ELF-1 (cell line): ENCODE measurements at regions not wholly inside any gene's neighbourhood (a gene's known extent, or its start where the extent isn't known, plus 50 kb on each side); places are given as distances from the start of the nearest gene placed in this dataset.
"Not testable (repeated sequence)": the region's sequence is repeated elsewhere in the genome, so short reads cannot be mapped to it uniquely, and the experiment has no call there.

Experiments used
- DNase-seq: peaks from one replicate; pipeline ENCODE4 v3.0.0-alpha.2; 2016; ENCODE audit warnings: low read depth, low spot score

DNA sequence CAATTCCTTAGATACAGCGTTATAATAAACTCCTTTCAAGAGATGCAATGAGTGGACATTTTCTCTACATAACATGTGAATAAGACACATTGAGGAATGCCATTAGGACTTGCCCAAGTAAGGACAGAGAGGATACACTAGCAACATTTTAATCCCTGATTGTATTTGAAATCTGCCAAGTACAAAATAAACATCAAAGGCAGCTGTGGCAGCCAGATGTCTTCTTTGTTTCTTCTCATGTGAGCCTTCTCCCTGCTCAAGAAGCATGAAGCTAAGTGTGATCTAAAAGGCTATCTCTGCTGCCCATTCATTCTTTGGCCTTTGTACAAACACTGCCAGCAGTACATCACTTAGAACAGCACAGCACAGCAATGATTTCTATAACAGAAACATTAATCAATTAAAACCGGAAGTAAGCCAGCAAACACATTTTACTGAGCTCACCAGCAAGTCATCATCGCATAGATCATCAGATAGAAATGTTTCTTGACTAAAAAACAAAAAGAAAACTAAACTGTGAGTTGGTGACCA lies 364.0 kb downstream of the CNTN6 start:
- no peak for DNase-seq

GRCh38 chr3:1462371-1462770 lies 369.5 kb downstream of the CNTN6 start:
- DNase-seq: no peak

DNA sequence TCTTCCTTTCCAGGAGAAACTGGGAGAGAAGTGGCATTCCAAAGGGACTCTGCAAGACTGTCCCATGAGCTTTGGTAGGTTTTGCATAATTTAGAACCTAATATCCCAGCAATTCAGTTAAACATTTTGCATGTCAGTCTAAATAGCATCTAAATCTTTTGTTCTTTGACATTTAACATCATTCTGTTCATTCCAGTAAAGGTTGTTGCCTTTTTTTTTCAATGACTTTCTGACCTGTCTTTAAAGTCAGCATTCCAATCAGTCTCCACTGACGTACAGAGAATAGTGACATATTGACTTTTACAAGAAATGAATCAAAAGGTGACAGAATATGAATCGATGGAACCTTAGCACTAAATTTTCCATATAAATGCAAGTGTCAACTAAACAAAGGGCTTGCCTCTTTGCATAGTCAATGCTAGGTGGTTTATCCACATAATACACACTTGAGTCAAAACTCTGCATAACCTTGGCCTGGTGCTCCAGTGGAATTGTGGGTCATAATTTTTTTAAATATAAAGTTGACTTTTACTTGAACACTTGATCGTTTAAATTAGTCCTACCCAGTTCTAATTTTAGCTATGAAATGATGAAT lies 370.1 kb downstream of the CNTN6 start:
- no peak for DNase-seq

DNA sequence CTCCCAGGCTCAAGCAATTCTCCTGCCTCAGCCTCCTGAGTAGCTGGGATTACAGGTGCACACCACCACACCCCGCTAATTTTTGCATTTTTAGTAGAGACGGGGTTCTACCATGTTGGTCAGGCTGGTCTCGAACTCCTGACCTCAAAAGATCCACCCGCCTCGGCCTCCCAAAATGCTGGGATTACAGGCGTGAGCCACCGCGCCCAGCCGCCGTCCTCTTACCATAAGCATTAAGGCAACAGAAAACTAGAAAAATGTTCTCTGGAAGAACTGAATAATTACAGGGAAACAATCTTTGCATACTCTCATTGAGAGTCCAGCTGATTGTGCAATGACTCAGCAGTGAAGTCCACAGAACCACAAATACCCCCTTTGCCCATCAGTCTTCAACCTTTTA lies 372.3 kb downstream of the CNTN6 start:
- not testable (repeated sequence) for DNase-seq

DNA sequence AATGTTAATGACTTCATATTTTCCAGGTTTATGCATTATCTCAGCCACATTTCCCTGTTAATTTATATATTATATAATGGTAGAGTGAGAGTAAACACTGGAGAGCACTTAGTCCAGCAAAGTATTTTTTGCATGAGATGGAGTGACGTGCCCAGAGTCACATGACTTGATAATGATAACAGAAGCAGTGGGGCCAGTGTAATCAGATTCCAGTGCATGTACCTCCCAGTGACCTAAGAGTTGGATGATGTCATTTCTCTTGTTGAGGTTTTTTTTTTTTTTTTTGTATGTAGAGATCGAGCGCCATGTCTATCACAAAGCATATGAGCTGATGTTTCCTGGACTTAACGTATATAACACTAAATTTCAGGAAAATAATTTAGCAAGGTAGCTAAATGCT lies 375.3 kb downstream of the CNTN6 start:
- DNase-seq: no peak

DNA sequence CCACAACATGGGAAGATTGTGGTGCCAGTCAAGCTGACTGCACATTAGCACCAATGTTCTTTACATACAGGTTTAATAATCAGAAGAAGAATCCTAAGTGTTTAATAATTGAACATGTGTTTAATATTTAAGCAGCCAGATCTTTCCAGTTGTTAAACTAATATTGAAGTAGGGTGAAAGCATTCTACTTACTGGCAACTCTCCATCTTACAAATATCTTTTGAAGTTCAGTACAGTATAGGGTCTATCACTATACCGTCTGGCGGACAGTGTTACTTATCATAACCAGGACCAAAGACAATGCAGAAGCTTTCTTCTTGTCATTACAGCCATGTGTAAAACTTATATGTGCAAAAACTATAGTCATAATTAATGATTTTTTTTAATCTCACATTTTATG lies 376.4 kb downstream of the CNTN6 start:
- no peak for DNase-seq

- no peak for DNase-seq
Measured at GRCh38 chr3:1469687-1470086, 376.9 kb downstream of the CNTN6 start.

DNA sequence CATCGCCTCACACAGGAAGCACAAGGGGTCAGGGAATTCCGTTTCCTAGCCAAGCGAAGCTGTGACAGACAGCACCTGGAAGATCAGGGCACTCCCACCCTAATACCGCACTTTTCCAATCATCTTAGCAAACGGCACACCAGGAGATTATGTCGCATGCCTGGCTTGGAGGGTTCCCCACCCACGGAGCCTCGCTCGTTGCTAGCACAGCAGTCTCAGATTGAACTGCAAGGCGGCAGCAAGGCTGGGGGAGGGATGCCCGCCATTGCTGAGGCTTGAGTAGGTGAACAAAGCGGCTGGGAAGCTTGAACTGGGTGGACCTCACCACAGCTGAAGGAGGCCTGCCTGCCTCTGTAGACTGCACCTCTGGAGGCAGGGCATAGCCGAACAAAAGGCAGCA lies 384.8 kb downstream of the CNTN6 start:
- DNase-seq: no peak

DNA sequence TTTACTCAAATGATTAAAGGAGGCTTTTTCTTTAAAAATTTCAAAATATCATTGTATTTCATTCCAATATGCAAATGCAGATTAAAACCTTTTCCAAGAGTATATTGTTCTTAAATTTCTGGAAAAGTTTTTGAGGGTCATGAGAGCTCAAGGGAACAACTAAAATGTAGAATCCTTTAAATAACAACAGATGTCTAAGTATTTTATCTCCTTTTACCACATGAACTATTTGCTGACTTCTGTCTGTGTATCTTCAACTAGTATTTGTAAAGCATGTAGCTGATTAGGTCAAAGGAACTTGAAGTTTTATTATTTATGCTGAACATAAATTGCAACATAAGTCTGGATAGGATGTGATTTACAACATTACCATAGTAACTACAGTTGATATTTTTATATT lies 402.6 kb downstream of the CNTN6 start:
- DNase-seq: no peak

DNA sequence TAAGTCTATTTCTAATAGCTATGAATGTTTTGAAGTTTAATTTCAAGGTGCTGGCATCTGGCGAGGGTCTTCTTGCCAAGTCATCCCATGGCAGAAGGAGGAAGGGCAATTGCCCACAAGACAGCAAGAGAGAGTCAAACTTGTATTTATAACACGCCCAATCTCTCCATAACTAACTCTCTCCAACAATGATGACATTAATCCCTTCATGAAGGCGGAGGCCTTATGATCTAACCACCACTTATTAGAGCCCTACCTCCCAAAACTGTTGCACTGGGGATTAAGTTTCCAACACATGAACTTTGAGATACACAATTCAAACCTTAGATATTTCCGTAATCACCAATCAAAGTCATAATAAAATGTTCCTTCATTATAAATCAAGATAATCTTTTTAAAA lies 406.9 kb downstream of the CNTN6 start:
- DNase-seq: no peak

DNA sequence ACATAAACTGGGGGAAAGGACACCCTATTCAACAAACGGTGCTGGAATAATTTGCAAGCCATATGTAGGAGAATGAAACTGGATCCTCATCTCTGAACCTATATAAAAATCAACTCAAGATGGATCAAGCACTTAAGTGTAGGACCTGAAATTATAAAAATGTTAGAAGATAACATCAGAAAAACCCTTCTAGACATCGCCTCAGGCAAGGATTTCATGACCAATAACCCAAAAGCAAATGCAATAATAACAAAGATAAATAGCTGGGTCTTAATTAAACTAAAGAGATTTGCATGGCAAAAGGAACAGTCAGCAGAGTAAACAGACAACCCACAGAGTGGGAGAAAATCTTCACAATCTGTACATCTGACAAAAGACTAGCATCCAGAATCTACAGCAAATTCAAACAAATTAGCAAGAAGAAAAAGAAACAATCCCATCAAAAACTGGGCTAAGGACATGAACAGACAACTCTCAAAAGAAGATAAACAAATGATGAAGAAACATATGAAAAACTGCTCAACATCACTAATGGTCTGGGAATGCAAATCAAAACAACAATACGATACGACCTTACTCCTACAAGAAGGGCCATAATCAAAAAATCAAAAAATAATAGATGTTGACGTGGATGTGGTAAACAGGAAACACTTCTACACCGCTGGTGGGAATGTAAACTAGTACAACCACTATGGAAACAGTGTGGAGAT lies 408.7 kb downstream of the CNTN6 start:
- DNase-seq: no peak

DNA sequence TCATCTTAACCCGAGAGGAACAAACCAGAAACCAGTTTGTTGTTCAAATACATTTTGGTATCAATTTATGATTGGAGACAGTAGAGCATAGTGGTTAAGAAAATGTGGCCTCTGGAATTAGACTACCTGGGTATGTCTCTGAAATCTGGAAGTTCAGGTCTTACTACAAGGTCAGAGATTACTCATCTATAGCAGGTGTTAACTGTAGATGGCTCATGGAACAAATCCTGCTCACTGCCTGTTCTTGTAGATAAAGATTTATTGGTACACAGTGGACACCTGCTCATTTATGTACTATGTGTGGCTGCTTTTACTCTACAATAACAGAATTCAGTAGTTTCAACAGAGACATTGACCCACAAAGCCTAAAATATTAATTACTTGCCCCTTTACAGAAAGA lies 413.3 kb downstream of the CNTN6 start:
- DNase-seq: no peak

GRCh38 chr3:1513662-1514061 lies 420.8 kb downstream of the CNTN6 start:
- no peak for DNase-seq

GRCh38 chr3:1515882-1516281 lies 423.1 kb downstream of the CNTN6 start:
- no peak for DNase-seq

DNA sequence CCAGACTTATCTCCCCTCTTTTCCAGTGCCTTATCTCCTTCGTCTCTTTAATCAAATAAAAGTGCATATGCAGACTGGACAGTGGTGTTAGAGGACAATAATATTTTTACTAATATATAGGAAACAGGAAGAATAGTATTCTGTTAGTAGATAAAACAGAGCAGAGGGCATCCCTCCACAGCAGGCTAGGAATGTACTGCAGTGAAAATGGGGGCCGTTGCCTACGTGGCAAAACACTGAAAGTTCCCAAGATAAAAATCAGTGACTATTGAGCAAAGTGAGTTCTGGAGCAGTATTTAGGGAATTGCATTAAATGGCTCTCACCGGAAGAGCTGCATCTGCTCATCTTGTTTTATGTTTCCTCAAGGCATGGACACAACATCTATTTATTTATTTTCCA lies 435.0 kb downstream of the CNTN6 start:
- no peak for DNase-seq

DNA sequence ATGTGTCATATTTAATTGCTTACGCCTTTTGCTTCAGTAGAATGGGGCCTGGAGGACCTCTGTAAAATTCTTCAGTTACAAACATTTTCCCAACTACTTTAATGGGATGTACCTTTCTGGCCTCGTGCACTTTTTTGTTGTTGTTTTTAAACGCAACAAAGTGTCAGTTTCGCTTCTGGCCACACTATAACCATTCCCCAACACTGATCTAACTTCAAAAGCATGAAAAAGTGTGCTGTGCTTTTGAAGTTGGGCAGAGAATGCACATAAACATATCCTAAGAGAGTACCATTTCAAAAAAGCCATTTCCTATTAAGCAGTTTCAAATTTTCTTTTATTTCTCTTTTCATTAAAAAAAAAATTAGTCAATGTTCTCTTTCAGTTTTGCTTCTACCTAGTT lies 435.8 kb downstream of the CNTN6 start:
- no peak for DNase-seq

DNA sequence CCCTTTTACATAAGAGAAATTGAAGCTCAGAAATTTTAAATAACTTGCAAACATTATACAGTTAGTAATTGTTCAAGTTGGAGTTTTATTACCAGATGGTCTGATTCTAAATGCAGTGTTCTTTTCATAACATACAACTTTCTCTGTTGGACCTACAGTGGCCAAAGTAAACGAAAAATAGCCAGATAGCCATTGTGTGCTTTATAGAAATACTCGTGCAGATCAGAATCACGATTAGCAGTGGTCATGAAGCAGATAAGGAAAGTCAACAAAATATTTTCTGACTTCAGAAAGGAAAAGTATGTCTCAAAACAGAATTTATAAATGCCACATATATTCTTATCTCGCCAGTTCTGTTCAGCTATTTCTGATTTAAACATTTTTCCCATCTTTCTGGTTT lies 436.9 kb downstream of the CNTN6 start:
- DNase-seq: no peak

DNA sequence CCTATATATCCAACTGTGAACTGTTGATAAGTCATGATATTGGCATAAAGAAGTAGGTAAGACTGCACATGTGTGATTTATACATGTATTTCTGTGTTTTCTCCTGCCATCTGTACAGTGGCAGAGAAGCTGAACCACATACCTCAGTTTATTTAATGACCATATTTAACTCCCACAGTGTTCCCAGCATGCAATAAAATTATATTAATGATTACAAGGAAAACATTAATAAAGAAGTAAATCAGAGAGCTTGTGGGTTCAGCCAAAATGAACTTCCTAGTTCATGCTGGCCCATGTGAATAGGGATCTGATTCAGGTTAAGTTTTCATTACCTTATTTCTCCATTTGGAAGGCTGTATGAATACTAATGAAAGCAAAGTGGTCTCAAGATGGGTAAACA lies 439.2 kb downstream of the CNTN6 start:
- no peak for DNase-seq

GRCh38 chr3:1532935-1533606 lies 440.2 kb downstream of the CNTN6 start:
- DNase-seq: no peak

DNA sequence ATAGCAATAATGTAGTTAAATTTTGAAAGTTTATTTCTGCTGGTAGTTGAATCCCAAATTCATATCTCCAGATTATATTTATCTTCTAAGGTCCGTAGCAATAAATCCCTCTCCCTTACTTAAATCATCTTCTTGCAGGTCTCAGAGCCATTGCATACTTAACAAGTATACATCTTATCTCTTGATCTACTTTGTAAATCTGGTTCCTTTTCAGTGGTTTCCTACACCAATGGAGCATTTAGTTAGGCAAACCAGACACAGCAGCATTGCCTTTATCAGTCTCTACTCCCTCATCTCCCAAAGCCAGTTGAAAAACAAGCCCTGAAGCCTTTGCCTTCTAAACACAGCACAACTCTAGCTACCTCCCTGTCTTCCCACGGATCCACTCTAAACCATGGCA lies 440.9 kb downstream of the CNTN6 start:
- no peak for DNase-seq

DNA sequence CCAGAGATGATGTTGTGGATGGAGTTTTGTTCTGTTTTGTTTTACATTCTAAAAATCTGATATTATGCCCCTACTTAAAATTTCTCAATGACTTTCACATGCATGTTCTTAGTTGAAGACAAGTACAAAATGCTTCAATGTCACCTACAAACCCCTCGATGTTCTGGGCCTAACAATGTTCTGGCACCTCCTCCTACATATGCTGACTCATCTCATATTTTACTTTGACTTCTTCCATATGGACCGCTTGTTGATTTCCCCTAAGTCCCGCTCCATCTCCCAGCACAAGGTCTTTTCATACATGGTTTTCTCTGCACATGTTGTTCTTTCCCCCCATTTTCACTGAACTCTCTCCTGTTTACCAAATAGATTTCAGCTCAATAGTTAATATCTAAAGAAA lies 441.4 kb downstream of the CNTN6 start:
- no peak for DNase-seq

GRCh38 chr3:1535361-1535760 lies 442.5 kb downstream of the CNTN6 start:
- no peak for DNase-seq

DNA sequence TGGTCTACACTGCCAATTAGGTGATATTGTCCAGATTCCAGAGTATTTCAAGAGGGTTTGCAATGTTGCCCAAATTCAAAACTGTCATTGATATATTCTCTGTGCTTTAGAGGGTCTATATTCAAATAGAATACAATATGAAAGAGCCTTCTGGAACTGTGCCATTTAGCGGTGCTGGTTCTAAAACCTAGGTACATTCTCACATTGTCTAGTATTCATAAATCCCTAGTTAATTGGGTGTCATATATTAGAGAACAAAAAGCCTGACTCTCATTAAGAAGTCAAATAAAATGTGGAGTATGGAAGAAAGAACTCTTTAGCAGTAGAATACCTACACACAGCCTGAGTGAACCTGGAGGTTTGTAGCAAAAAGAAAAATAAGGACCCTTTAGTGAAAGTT lies 447.9 kb downstream of the CNTN6 start:
- no peak for DNase-seq
